IgD-negative memory B cell (primary cell): ENCODE measurements at regions not wholly inside any gene's neighbourhood (a gene's known extent, or its start where the extent isn't known, plus 50 kb on each side); places are given as distances from the start of the nearest gene placed in this dataset.

Experiments
- H3K27ac Mint-ChIP-seq, 3 donors: one replicate each; pipeline ENCODE4 v1.8.0; 2020 to 2022; ENCODE audit warnings: mild to moderate bottlenecking in 3 of 3, mixed read lengths in 3 of 3, moderate library complexity in 1 of 3
- H3K27me3 Mint-ChIP-seq: one replicate; pipeline ENCODE4 v1.8.0; 2021; ENCODE audit warnings: mixed read lengths
- H3K36me3 Mint-ChIP-seq: one replicate; pipeline ENCODE4 v1.8.0; 2020; ENCODE audit warnings: mild to moderate bottlenecking, mixed read lengths
- H3K4me1 Mint-ChIP-seq, 3 donors: one replicate each; pipeline ENCODE4 v1.8.0; 2020 to 2022; ENCODE audit warnings: mixed read lengths in 3 of 3, mild to moderate bottlenecking in 1 of 3
- H3K4me3 Mint-ChIP-seq, 4 donors: one replicate each; pipeline ENCODE4 v1.8.0; 2020 to 2022; ENCODE audit warnings: mild to moderate bottlenecking in 4 of 4, mixed read lengths in 4 of 4, moderate library complexity in 3 of 4
- H3K9me3 Mint-ChIP-seq, 3 donors: one replicate each; pipeline ENCODE4 v1.8.0; 2020 to 2021; ENCODE audit warnings: mixed read lengths in 3 of 3, mild to moderate bottlenecking in 1 of 3

DNA sequence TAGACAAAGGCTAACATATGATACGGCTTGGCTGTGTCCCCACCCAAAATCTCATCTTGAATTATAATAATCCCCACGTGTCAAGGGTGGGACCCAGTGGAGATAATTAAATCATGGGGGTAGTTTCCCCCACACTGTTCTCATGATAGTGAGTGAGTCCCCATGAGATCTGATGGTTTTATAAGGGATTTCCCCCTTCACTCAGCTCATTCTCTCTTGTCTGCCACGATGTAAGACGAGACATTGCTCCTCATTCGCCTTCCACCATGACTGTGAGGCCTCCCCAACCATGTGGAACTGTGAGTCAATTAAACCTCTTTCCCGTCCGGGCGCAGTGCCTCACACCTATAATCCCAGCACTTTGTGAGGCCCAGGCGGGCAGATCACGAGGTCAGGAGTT, 143.5 kb downstream of the RXFP2 start:
- H3K27ac Mint-ChIP-seq: no peak overlapping the region
- peaks cover 0 to 12% (median 6%) of the 10 kb centered on the region in 3 donors for H3K4me1 Mint-ChIP-seq
- no peaks in the 10 kb centered on the region for H3K9me3 Mint-ChIP-seq
- H3K36me3 Mint-ChIP-seq: no peaks in the 10 kb centered on the region
- H3K4me3 Mint-ChIP-seq: no peak overlapping the region
- H3K27me3 Mint-ChIP-seq: peaks cover 2% of the 10 kb centered on the region

DNA sequence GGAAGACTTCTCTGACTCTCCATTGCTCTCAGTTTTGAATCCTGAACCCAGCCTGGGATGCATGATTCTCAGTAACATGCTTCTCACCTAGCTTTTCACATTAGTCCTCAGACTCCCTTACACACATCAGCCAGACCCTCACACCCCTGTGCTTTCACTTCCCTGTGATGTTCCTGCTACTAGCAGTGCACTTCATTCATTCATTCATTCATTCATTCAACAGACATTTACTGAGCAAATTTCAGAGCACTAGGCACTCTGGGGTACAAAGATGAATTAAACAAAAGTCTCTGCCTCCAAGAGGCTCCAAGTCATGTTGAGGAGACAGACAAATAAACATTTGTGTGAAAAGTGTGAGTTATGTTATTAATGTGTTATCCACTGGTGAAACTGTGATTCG, 145.2 kb downstream of the RXFP2 start:
- Mint-ChIP-seq H3K4me3 (peak overlapping the region in 1 of 4 donors; percentile 9), H3K4me1 (peaks cover 0 to 10% (median 6%) of the 10 kb centered on the region in 3 donors), H3K9me3 (no peaks in the 10 kb centered on the region), H3K27me3 (peaks cover 2% of the 10 kb centered on the region), H3K36me3 (no peaks in the 10 kb centered on the region), H3K27ac (no peak overlapping the region)

DNA sequence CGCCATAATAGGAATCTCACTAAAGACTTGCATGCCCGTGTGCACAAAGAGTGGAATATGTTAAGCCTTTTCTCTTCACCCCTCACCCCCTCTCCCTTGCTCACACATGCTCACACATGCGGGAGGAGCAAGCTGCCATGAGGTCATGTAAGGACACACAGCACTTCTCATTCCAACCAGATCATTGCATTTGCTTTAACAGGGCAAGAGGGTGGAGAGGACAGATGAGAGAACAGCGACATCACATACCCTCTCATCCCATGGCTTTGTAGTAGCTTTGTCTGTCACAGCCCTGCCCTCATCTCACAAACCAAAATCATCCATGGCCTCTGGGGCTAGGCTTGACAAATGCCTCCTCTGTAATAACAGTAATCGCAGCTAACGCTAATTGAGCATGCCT, 145.6 kb upstream of the FRY start:
- Mint-ChIP-seq H3K4me3 (peak overlapping the region in 3 of 4 donors; percentile 17 to 86 (median 77)), H3K4me1 (peaks cover 0 to 10% (median 6%) of the 10 kb centered on the region in 3 donors), H3K36me3 (no peaks in the 10 kb centered on the region), H3K27ac (no peak overlapping the region), H3K27me3 (peaks cover 2% of the 10 kb centered on the region), H3K9me3 (no peaks in the 10 kb centered on the region)

DNA sequence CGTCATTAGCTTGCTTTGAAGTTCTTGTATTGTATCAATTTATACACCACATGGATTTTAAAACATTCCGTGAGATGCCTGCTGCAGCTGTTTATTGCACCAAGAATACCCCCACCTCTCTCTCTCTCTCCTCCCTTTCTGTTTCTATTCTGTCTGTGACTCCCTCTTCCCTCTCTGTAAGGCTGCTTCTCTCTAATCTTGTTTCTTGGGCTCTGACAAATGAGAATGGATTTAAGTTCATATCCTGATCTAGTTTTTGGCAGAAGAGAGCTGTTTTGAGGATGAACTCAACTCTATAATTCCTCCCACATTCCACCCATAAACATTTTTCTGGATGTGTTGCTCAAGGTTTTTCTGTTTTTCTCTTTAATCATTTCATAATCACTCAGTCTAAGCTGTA, 144.3 kb upstream of the FRY start:
- Mint-ChIP-seq H3K27ac (no peak overlapping the region), H3K9me3 (no peaks in the 10 kb centered on the region), H3K36me3 (no peaks in the 10 kb centered on the region), H3K4me1 (peaks cover 0 to 10% (median 6%) of the 10 kb centered on the region in 3 donors), H3K27me3 (peaks cover 2% of the 10 kb centered on the region), H3K4me3 (no peak overlapping the region)

DNA sequence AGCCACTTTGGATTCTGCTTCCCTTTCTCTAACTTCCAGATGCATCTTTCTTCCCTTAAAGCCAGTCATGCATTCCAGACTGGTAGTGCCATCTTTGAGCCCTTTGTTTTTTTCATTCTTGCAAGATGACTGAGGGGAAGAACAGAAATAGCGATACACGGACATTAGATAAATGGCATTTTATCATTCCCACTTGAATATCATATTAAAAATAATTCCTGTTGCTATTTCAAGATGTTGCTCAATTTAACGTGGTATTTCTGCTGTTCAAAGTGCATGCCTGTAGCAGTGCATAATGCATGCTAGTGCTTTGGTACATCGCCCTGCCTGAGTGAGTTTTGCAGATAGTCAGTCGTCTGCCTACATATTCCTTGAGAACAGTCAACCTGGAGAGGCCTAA, 140.6 kb upstream of the FRY start:
- Mint-ChIP-seq H3K27me3 (no peaks in the 10 kb centered on the region), H3K4me1 (peaks cover 3 to 13% (median 5%) of the 10 kb centered on the region in 3 donors), H3K4me3 (no peak overlapping the region), H3K36me3 (peaks cover 3% of the 10 kb centered on the region), H3K27ac (no peak overlapping the region), H3K9me3 (no peaks in the 10 kb centered on the region)

DNA sequence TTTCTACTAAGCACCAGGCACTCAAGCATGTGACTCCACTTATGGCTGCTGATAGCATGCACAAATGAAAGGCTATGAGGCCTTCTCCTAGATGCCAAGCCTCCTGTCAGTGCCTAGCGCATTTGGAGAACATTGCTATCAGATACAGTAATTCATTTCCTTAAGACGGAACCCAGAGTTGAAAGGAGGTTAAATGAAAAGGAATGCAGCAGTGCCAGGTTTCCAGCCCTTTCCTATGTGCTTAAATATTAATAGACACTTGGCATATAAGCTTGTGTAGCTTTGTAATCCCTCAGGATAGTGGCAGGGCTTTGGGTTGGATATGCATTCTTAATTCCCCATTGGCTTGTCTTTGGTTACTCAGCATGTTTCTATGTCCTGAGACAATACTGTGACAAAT, 140.1 kb upstream of the FRY start:
- no peak overlapping the region for H3K4me3 Mint-ChIP-seq
- peaks cover 3% of the 10 kb centered on the region for H3K36me3 Mint-ChIP-seq
- H3K27me3 Mint-ChIP-seq: peaks cover 2% of the 10 kb centered on the region
- no peak overlapping the region for H3K27ac Mint-ChIP-seq
- no peaks in the 10 kb centered on the region for H3K9me3 Mint-ChIP-seq
- peaks cover 4 to 16% (median 5%) of the 10 kb centered on the region in 3 donors for H3K4me1 Mint-ChIP-seq

DNA sequence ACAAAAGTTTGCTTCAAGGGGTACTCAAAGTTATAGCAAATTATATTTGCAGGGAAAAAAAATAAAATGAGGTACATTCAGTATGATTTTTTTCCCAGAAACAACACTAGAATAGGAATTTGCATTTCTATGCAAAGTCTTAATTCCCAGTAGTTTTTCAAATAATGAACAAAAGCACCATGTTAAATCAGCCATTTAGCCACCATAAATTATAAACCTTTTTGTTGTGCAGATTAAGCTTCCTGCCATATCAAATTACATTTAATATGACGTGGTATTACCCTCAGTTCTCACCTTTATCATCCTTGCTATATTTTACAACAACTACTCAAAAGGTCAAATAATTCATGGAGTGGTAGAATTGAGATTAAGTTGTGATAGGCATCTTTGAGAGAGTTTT, 136.6 kb upstream of the FRY start:
- H3K27ac Mint-ChIP-seq: no peak overlapping the region
- peaks cover 7% of the 10 kb centered on the region for H3K27me3 Mint-ChIP-seq
- H3K4me1 Mint-ChIP-seq: peaks cover 6 to 20% (median 10%) of the 10 kb centered on the region in 3 donors
- H3K9me3 Mint-ChIP-seq: no peaks in the 10 kb centered on the region
- peaks cover 3% of the 10 kb centered on the region for H3K36me3 Mint-ChIP-seq
- H3K4me3 Mint-ChIP-seq: peak overlapping the region in 1 of 4 donors; percentile 12

DNA sequence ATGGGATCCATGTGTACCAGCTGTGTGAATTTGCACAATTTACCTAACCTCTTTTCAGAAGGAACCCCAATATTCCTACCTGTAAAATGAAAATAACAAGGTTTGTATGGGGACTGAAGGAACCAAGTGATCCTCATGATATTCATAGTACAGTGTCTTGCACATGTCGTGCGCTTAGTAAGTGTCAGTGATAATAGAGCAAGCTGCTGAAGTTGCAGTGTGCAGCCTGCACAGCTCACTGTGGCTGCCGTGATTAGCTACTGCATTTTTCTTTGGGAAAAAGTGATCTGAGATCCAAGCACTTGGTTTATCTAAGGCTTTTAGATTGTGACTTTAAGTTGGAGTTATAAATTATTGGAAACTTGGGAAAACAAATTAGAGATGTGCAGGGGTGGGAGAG, 135.9 kb upstream of the FRY start:
- H3K27me3 Mint-ChIP-seq: peaks cover 7% of the 10 kb centered on the region
- peaks cover 3% of the 10 kb centered on the region for H3K36me3 Mint-ChIP-seq
- H3K4me1 Mint-ChIP-seq: peaks cover 6 to 20% (median 10%) of the 10 kb centered on the region in 3 donors
- H3K27ac Mint-ChIP-seq: no peak overlapping the region
- H3K4me3 Mint-ChIP-seq: no peak overlapping the region
- no peaks in the 10 kb centered on the region for H3K9me3 Mint-ChIP-seq

DNA sequence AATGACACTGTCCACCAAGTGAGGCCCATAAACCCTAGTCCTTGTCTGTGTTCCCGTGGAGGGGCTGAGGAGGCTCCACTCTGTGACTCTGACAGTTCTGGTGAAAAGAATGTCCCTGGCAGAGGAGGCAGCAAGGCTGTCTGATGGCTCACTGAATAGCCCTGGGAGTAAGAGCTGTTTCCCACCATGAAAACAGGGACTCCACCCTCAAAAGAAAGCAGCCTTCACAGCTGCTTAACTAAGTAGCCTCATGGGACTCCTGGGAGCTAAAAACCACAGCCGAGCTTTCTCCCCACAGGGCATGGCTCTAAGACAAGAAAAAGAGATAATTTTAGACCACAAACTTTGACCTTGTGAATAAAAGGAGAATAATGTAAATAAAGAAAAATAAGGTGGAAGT, 135.1 kb upstream of the FRY start:
- Mint-ChIP-seq H3K27ac (no peak overlapping the region), H3K9me3 (no peaks in the 10 kb centered on the region), H3K4me1 (peaks cover 6 to 20% (median 10%) of the 10 kb centered on the region in 3 donors)

DNA sequence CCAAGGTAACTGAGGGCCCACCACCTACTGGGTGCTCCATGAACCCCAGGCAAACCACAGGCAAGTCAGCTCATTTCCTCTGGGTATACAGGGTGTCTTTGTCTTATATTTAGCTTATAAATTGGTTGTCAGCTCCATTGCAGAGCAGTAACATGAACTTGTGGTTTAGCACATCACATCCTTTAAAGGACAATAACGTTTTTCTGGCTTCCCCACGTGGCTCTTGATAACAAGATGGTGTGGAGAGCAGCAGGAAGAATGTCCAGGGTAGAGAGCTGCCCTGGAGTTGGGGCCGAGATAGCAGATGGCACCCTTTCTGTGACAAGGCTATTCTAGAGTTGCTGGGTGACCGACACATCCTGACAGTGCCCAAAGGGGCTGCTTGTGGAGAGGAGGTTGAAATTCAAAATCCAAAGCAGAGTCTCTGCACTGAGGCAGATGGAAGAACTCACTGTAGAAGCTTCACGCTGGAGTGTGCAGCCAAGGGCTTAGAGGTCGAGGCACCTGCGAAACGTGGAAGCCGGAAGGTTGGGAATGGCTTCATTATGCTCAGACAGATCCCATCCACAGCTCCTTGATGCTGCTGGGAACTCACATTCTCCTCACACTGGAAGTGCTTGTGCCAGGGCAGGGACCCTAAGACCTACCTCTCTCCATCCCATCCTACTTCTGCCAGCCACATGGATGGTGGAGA, 133.0 kb upstream of the FRY start:
- Mint-ChIP-seq H3K27ac (no peak overlapping the region), H3K4me1 (peaks cover 6 to 20% (median 10%) of the 10 kb centered on the region in 3 donors), H3K4me3 (peak overlapping the region in 1 of 4 donors; percentile 33), H3K27me3 (peaks cover 8% of the 10 kb centered on the region), H3K36me3 (peaks cover 3% of the 10 kb centered on the region), H3K9me3 (no peaks in the 10 kb centered on the region)

More for the DNA sequence above, 135.1 kb upstream of the FRY start:
- H3K27me3 Mint-ChIP-seq: peaks cover 7% of the 10 kb centered on the region
- H3K4me3 Mint-ChIP-seq: peak overlapping the region in 2 of 4 donors; percentile 32 to 55
- peaks cover 3% of the 10 kb centered on the region for H3K36me3 Mint-ChIP-seq

DNA sequence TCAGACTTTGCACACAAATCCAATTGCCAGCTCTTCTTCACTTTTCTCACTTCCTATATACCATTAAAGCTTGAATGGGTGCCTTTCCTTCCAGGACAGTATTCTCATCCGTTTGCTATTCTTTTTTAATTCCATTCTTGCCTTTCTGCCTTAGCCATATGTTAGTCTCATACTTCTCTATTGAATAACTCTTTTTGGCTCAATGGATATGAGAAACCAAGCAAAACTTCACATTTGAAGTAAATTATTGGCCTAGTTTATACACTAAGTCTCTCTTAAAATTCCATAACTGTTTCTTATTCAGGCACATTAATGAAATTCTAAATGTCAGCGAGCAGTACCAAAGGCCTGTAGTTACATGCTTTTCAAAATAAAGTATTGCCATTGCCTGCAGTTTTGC, 129.6 kb upstream of the FRY start:
- no peaks in the 10 kb centered on the region for H3K9me3 Mint-ChIP-seq
- no peak overlapping the region for H3K27ac Mint-ChIP-seq

DNA sequence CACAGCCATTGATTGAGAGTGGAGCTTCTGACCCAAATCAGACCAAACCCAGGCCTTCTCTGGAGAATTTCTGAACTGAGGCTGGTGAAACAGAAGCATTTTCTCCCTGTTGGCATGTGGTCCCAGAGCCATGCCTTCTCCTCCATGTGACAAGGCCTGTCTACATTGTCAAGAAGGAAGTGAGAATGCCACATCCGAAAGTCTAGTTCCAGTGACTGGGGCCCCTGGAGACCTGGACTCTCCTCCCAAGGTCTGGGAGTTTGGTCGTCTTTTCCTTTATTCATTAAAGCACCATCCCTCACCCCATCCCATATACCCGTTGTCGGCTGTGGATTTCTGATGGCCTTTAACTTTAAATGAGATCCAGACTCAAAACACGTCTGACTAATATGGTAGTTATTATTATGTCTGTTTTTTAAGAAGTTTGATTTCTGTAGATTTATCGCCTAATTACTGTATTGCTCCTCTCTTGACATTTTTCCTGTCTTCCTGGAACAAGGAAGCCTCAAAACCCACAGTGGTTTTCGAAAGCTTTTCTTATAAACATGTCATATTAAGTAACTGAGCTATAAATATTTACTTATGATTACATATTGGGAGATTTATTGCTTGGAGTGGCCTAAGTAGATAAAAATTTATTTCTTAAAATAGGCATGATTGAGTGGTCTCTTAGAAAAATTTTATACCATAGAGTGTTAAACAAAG, 128.3 kb upstream of the FRY start:
- Mint-ChIP-seq H3K4me1 (peaks cover 0 to 2% (median 0%) of the 10 kb centered on the region in 3 donors), H3K27ac (no peak overlapping the region), H3K9me3 (no peaks in the 10 kb centered on the region), H3K4me3 (no peak overlapping the region), H3K27me3 (peaks cover 6% of the 10 kb centered on the region), H3K36me3 (no peaks in the 10 kb centered on the region)

More for the DNA sequence above, 129.6 kb upstream of the FRY start:
- H3K36me3 Mint-ChIP-seq: no peaks in the 10 kb centered on the region
- peaks cover 0 to 4% (median 0%) of the 10 kb centered on the region in 3 donors for H3K4me1 Mint-ChIP-seq
- peaks cover 4% of the 10 kb centered on the region for H3K27me3 Mint-ChIP-seq
- no peak overlapping the region for H3K4me3 Mint-ChIP-seq

DNA sequence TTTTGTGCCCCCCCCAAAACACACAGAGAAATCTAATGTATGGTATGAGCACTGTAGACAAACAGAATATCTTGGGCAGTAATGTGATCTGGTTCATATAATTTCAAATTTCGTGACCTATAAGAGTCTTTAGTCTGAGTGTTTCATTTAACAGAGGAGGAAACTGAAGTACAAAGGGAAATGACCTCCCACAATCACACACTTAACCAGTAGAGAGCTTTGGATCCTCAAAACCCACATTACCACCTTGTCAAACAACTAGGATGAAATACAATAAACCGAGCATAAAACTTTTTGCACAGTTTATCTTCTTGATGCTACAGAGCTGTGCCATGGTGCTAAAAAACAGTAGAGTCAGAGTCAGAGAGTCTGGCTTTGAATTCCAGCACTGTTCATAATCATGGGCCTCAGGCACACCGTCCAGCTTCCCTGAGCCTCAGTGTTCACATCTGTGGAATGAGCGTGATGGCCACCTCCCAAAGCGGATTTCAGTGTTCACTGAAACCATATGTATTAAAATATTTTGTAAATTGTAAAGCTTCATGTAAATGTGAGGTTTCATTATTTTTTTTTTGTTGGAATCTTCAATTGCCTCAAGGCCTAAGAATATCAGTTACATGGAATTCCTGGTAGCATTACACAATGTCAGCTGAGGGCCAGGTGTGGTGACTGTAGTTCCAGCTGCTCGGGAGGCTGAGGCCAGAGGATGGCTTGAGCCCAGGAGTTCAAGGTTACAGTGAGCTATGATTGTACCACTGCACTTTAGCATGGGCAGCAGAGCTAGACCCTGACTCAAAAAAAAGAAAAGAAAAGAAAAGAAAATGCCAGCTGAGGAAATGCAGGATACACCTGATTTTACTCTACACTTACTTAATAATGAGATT, 126.4 kb upstream of the FRY start:
- peaks cover 3% of the 10 kb centered on the region for H3K27me3 Mint-ChIP-seq
- peaks cover under 1 to 6% (median 4%) of the 10 kb centered on the region in 3 donors for H3K4me1 Mint-ChIP-seq
- H3K36me3 Mint-ChIP-seq: no peaks in the 10 kb centered on the region
- H3K9me3 Mint-ChIP-seq: no peaks in the 10 kb centered on the region
- no peak overlapping the region for H3K4me3 Mint-ChIP-seq
- H3K27ac Mint-ChIP-seq: no peak overlapping the region

DNA sequence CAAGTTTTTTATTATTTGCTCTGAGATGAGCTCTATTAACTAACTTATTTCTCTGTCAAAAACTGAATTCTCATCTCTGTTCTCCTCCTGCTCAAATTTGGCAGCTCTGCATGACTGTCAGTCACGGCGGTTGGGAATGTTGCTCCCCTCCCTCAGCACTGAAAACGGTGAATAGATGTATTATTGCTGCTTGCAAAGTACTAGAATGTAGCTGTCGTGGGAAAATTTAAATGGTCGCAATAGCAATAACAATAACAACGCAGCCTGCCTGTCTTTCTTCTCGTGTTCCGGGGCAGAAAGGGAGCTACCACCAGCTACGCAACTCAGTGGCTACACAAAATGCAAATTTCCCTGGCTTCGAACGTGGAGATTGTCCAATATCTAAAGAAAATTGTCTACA, 125.6 kb upstream of the FRY start:
- H3K27me3 Mint-ChIP-seq: peaks cover 3% of the 10 kb centered on the region
- H3K4me3 Mint-ChIP-seq: no peak overlapping the region
- peaks cover 2 to 9% (median 6%) of the 10 kb centered on the region in 3 donors for H3K4me1 Mint-ChIP-seq
- no peaks in the 10 kb centered on the region for H3K36me3 Mint-ChIP-seq
- no peak overlapping the region for H3K27ac Mint-ChIP-seq
- no peaks in the 10 kb centered on the region for H3K9me3 Mint-ChIP-seq
